ENCODE measurements at regions not wholly inside any gene's neighbourhood (a gene's known extent, or its start where the extent isn't known, plus 50 kb on each side); places are given as distances from the start of the nearest gene placed in this dataset.

DNA sequence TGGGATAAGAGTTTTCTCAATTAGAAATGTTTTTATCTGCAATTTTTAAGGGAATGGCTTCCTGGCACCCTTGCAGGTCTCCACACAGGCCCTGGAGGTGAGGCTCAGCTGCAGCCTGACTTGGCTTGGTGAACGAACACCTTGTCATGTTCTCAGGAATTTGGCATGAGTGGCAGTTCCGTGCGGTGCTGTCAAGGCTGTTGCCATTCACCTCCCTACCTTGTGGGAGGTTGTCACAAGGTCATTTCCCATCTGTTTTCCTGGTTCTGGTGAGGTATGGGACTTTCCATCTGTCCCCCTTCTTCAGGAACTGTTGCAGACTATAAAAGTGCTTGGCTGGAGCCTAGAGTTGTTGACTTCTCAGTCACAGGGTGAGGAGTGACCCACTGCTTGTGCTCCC, 82.9 kb downstream of the ELOVL4 start:
- no peak for TF ChIP-seq CTCF (IDR thresholded peaks at IDR 0.05; ENCODE audit: low read depth, low read length, missing input control)
- TF ChIP-seq, protein P1, sequence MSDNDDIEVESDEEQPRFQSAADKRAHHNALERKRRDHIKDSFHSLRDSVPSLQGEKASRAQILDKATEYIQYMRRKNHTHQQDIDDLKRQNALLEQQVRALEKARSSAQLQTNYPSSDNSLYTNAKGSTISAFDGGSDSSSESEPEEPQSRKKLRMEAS (IDR thresholded peaks at IDR 0.05) = no peak
- no peak for TF ChIP-seq HNF4G (IDR thresholded peaks at IDR 0.05)
- no peak for TF ChIP-seq RAD21 (IDR thresholded peaks at IDR 0.05)
- no peak for TF ChIP-seq SP1 (IDR thresholded peaks at IDR 0.05)
- no peak for TF ChIP-seq TAF1 (conservative IDR thresholded peaks at IDR 0.05)
- no peak for TF ChIP-seq RXRA (IDR thresholded peaks at IDR 0.05)
- TF ChIP-seq YY1 (IDR thresholded peaks at IDR 0.05) = no peak
- TF ChIP-seq FOXA1 (IDR thresholded peaks at IDR 0.05) = no peak
